ENCODE measurements at regions not wholly inside any gene's neighbourhood (a gene's known extent, or its start where the extent isn't known, plus 50 kb on each side); places are given as distances from the start of the nearest gene placed in this dataset.
"Not testable (repeated sequence)": the region's sequence is repeated elsewhere in the genome, so short reads cannot be mapped to it uniquely, and the experiment has no call there.

- no peak for DNase-seq
Observed at GRCh38 chr6:21745543-21746337, 152.2 kb downstream of the SOX4 start.

- DNase-seq, result peak in 1 of 2 donors; percentile 29
Observed at GRCh38 chr6:21747441-21747840, 153.9 kb downstream of the SOX4 start.

- no peak for DNase-seq
Observed at GRCh38 chr6:21748343-21749056, 154.9 kb downstream of the SOX4 start.

GRCh38 chr6:21749754-21750153 is 156.2 kb downstream of the SOX4 start:
- no peak for DNase-seq

- DNase-seq, result no peak
Observed at GRCh38 chr6:21750575-21750974, 157.0 kb downstream of the SOX4 start.

GRCh38 chr6:21751608-21752007 is 158.1 kb downstream of the SOX4 start:
- no peak for DNase-seq

GRCh38 chr6:21752054-21752811 is 158.7 kb downstream of the SOX4 start:
- DNase-seq, result no peak

- no peak for DNase-seq
Observed at GRCh38 chr6:21753241-21754108, 159.9 kb downstream of the SOX4 start.

GRCh38 chr6:21754891-21755290 is 161.3 kb downstream of the SOX4 start:
- no peak for DNase-seq

- DNase-seq, result no peak
Observed at GRCh38 chr6:21756487-21756886, 162.9 kb downstream of the SOX4 start.

- DNase-seq, result not testable (repeated sequence)
Observed at GRCh38 chr6:21757392-21757791, 163.8 kb downstream of the SOX4 start.

- no peak for DNase-seq
Observed at GRCh38 chr6:21759721-21760120, 166.2 kb downstream of the SOX4 start.

- not testable (repeated sequence) for DNase-seq
Observed at GRCh38 chr6:21761053-21761730, 167.6 kb downstream of the SOX4 start.

GRCh38 chr6:21764989-21765388 is 171.4 kb downstream of the SOX4 start:
- DNase-seq, result no peak

GRCh38 chr6:21767891-21768648 is 174.5 kb downstream of the SOX4 start:
- no peak for DNase-seq

- DNase-seq, result no peak
Observed at GRCh38 chr6:21769405-21769861, 175.9 kb downstream of the SOX4 start.

- no peak for DNase-seq
Observed at GRCh38 chr6:21769968-21770367, 176.4 kb downstream of the SOX4 start.

- DNase-seq, result no peak
Observed at GRCh38 chr6:21771626-21772320, 178.2 kb downstream of the SOX4 start.

- DNase-seq, result no peak
Observed at GRCh38 chr6:21772477-21772876, 178.9 kb downstream of the SOX4 start.

- no peak for DNase-seq
Observed at GRCh38 chr6:21772884-21773575, 179.5 kb downstream of the SOX4 start.

All from hippocampal formation (tissue), 2 donors.